Loucy (cell line): ENCODE measurements at regions not wholly inside any gene's neighbourhood (a gene's known extent, or its start where the extent isn't known, plus 50 kb on each side); places are given as distances from the start of the nearest gene placed in this dataset.

ENCODE experiments used
- H2AFZ ChIP-seq: fragments of 200-600 bp; sonication (generic); 2 replicates; pipeline ENCODE4 v1.6.0; 2016; ENCODE audit warnings: antibody characterized with exemption, mild to moderate bottlenecking, low read length, moderate library complexity
- H3F3A ChIP-seq: fragments of 200-600 bp; 2 replicates; pipeline ENCODE4 v1.6.0; 2016; ENCODE audit warnings: antibody characterized with exemption, low read depth, mild to moderate bottlenecking
- H3K27me3 ChIP-seq: fragments of 200-600 bp; sonication (generic); 2 replicates; pipeline ENCODE4 v1.6.1; 2014; ENCODE audit warnings: low read length, mild to moderate bottlenecking; ENCODE audit not compliant: insufficient read depth, poor library complexity, severe bottlenecking
- H3K36me3 ChIP-seq: fragments of 200-600 bp; sonication (generic); 2 replicates; pipeline ENCODE4 v1.6.1; 2016; ENCODE audit warnings: low read length; ENCODE audit not compliant: insufficient read depth
- H3K4me1 ChIP-seq: fragments of 200-600 bp; sonication (generic); 2 replicates; pipeline ENCODE4 v1.5.1; 2014; ENCODE audit warnings: low read length, mild to moderate bottlenecking; ENCODE audit not compliant: insufficient read depth, poor library complexity, severe bottlenecking
- H3K4me2 ChIP-seq: fragments of 200-600 bp; sonication (generic); 2 replicates; pipeline ENCODE4 v1.6.0; 2014; ENCODE audit warnings: antibody characterized with exemption, low read length, low read depth, mild to moderate bottlenecking; ENCODE audit not compliant: poor library complexity, severe bottlenecking
- H3K4me3 ChIP-seq: fragments of 200-600 bp; sonication (generic); 2 replicates; pipeline ENCODE4 v1.5.1; 2014; ENCODE audit warnings: low read length, mild to moderate bottlenecking, mixed read lengths; ENCODE audit not compliant: poor library complexity, severe bottlenecking
- H3K79me2 ChIP-seq: fragments of 200-600 bp; sonication (generic); 2 replicates; pipeline ENCODE4 v1.6.1; 2014; ENCODE audit warnings: low read length; ENCODE audit not compliant: insufficient read depth
- H3K9ac ChIP-seq: fragments of 200-600 bp; sonication (generic); 2 replicates; pipeline ENCODE4 v1.6.0; 2014; ENCODE audit warnings: mild to moderate bottlenecking, low read depth, low read length, moderate library complexity; ENCODE audit not compliant: poor library complexity, severe bottlenecking
- H3K9me2 ChIP-seq: fragments of 200-600 bp; sonication (generic); replicated peaks from 2 replicates; pipeline ENCODE4 v1.6.1; 2016; ENCODE audit warnings: low read depth, low read length, mixed read lengths
- H3K9me3 ChIP-seq: fragments of 200-600 bp; sonication (generic); 2 replicates; pipeline ENCODE4 v1.6.1; 2014; ENCODE audit warnings: mild to moderate bottlenecking, antibody characterized with exemption, low read length, low read depth; ENCODE audit not compliant: insufficient read depth
- H4K20me1 ChIP-seq: fragments of 200-600 bp; sonication (generic); 2 replicates; pipeline ENCODE4 v1.6.0; 2014; ENCODE audit warnings: antibody characterized with exemption, low read length, mild to moderate bottlenecking; ENCODE audit not compliant: insufficient read depth, poor library complexity, severe bottlenecking
- CTCF ChIP-seq: fragments of 200-600 bp; sonication (generic); conservative IDR thresholded peaks from 2 replicates; pipeline ENCODE4 v1.5.1; 2014; ENCODE audit warnings: mild to moderate bottlenecking, antibody characterized with exemption, low read length
- EZH2phosphoT487 ChIP-seq: fragments of 200-600 bp; IDR thresholded peaks from 2 replicates; pipeline ENCODE4 v1.6.1; 2018; ENCODE audit warnings: antibody characterized with exemption, mild to moderate bottlenecking, moderate library complexity, borderline replicate concordance

GRCh38 chr11:24406980-24407379 lies 89.9 kb upstream of the LUZP2 start:
- Histone ChIP-seq H3K79me2 (no peaks in the 10 kb centered on the region), H3K9ac (no peak overlapping the region), H3F3A (no peaks in the 10 kb centered on the region), H2AFZ (no peak overlapping the region), H3K27me3 (no peaks in the 10 kb centered on the region), H4K20me1 (no peaks in the 10 kb centered on the region), H3K4me2 (no peak overlapping the region), H3K4me3 (no peak overlapping the region), H3K36me3 (no peaks in the 10 kb centered on the region), H3K9me2 (no peaks in the 10 kb centered on the region), H3K4me1 (no peaks in the 10 kb centered on the region), H3K9me3 (no peaks in the 10 kb centered on the region)
- TF ChIP-seq EZH2phosphoT487 (no peak), CTCF (no peak)

- no peak overlapping the region for H3K4me2 ChIP-seq
- no peak overlapping the region for H2AFZ ChIP-seq
- no peaks in the 10 kb centered on the region for H4K20me1 ChIP-seq
- H3K4me1 ChIP-seq: no peaks in the 10 kb centered on the region
- no peaks in the 10 kb centered on the region for H3K27me3 ChIP-seq
- no peaks in the 10 kb centered on the region for H3K36me3 ChIP-seq
- no peaks in the 10 kb centered on the region for H3K9me2 ChIP-seq
- H3F3A ChIP-seq: no peaks in the 10 kb centered on the region
- no peaks in the 10 kb centered on the region for H3K79me2 ChIP-seq
- no peak for TF ChIP-seq CTCF
- no peak for TF ChIP-seq EZH2phosphoT487
- no peak overlapping the region for H3K4me3 ChIP-seq
- H3K9ac ChIP-seq: no peak overlapping the region
- H3K9me3 ChIP-seq: no peaks in the 10 kb centered on the region
Observed at GRCh38 chr11:24407733-24408132, 89.1 kb upstream of the LUZP2 start.

GRCh38 chr11:24408202-24408601 lies 88.7 kb upstream of the LUZP2 start:
- Histone ChIP-seq H3K4me3 (no peak overlapping the region), H3F3A (no peaks in the 10 kb centered on the region), H3K9me2 (no peaks in the 10 kb centered on the region), H3K36me3 (no peaks in the 10 kb centered on the region), H4K20me1 (no peaks in the 10 kb centered on the region), H3K79me2 (no peaks in the 10 kb centered on the region), H3K9me3 (no peaks in the 10 kb centered on the region), H2AFZ (no peak overlapping the region), H3K4me2 (no peak overlapping the region), H3K4me1 (no peaks in the 10 kb centered on the region), H3K27me3 (no peaks in the 10 kb centered on the region), H3K9ac (no peak overlapping the region)
- TF ChIP-seq CTCF: no peak
- no peak for TF ChIP-seq EZH2phosphoT487
